Hematopoietic multipotent progenitor cell treated with erythropoietin and hydrocortisone succinate and interleukin-3 and kit ligand, for 4 days (in vitro differentiated cells): ENCODE measurements at regions not wholly inside any gene's neighbourhood (a gene's known extent, or its start where the extent isn't known, plus 50 kb on each side); places are given as distances from the start of the nearest gene placed in this dataset.

Experiments
- DNase-seq: peaks from one replicate; pipeline ENCODE4 v3.0.0-alpha.2; 2015

GRCh38 chr5:165149431-165149830, 1644.0 kb downstream of the MAT2B start:
- DNase-seq = no peak

GRCh38 chr5:165152058-165152457, 1646.6 kb downstream of the MAT2B start:
- no peak for DNase-seq

- no peak for DNase-seq
Measured at GRCh38 chr5:165157219-165157618, 1651.8 kb downstream of the MAT2B start.

GRCh38 chr5:165161204-165161603, 1655.8 kb downstream of the MAT2B start:
- no peak for DNase-seq

GRCh38 chr5:165163861-165164260, 1658.4 kb downstream of the MAT2B start:
- no peak for DNase-seq

- no peak for DNase-seq
Measured at GRCh38 chr5:165173651-165174050, 1668.2 kb downstream of the MAT2B start.

GRCh38 chr5:165175041-165175440, 1669.6 kb downstream of the MAT2B start:
- no peak for DNase-seq

GRCh38 chr5:165184183-165184582, 1678.8 kb downstream of the MAT2B start:
- DNase-seq = no peak

- DNase-seq = peak; percentile 74
Measured at GRCh38 chr5:165185716-165186115, 1680.3 kb downstream of the MAT2B start.

- DNase-seq = peak; percentile 29
Measured at GRCh38 chr5:165187815-165188214, 1682.4 kb downstream of the MAT2B start.

GRCh38 chr5:165188556-165189175, 1683.2 kb downstream of the MAT2B start:
- peak; percentile 88 for DNase-seq

- no peak for DNase-seq
Measured at GRCh38 chr5:165196961-165197360, 1691.5 kb downstream of the MAT2B start.

GRCh38 chr5:165201369-165201768, 1696.0 kb downstream of the MAT2B start:
- DNase-seq = no peak

- DNase-seq = peak; percentile 50
Measured at GRCh38 chr5:165201771-165202518, 1696.5 kb downstream of the MAT2B start.

GRCh38 chr5:165202519-165202910, 1697.1 kb downstream of the MAT2B start:
- DNase-seq = no peak

- DNase-seq = peak; percentile 67
Measured at GRCh38 chr5:165209101-165209727, 1703.8 kb downstream of the MAT2B start.

GRCh38 chr5:165224366-165225045, 1719.1 kb downstream of the MAT2B start:
- peak; percentile 41 for DNase-seq

- DNase-seq = peak; percentile 7
Measured at GRCh38 chr5:165227515-165227914, 1722.1 kb downstream of the MAT2B start.

- no peak for DNase-seq
Measured at GRCh38 chr5:165228184-165228583, 1722.8 kb downstream of the MAT2B start.

- DNase-seq = no peak
Measured at GRCh38 chr5:165231821-165232508, 1726.5 kb downstream of the MAT2B start.

GRCh38 chr5:165232509-165233028, 1727.2 kb downstream of the MAT2B start:
- no peak for DNase-seq

- no peak for DNase-seq
Measured at GRCh38 chr5:165241811-165242210, 1736.4 kb downstream of the MAT2B start.

- DNase-seq = no peak
Measured at GRCh38 chr5:165242646-165243045, 1737.2 kb downstream of the MAT2B start.
